Panc1 (cell line): ENCODE measurements at regions not wholly inside any gene's neighbourhood (a gene's known extent, or its start where the extent isn't known, plus 50 kb on each side); places are given as distances from the start of the nearest gene placed in this dataset.

Source experiments
- ATAC-seq: fragments of 200-7000 bp; cut with Tn5 transposase; 2 replicates; pipeline ENCODE4 v1.9.1; 2020; ENCODE audit warnings: mild to moderate bottlenecking, moderate library complexity
- BruUV-seq: library from RNA; stranded (reverse); fragments of 400-500 nt; replicated peaks from 2 replicates; lab custom pipeline; 2021; lab: Mats Ljungman, UMichigan
- CTCF ChIA-PET: fragments of 300-600 bp; sonication (Branson Sonifier 250); formaldehyde crosslinking; loops from one replicate; lab custom pipeline; 2022; ENCODE audit warnings: antibody characterized with exemption; lab: Charles Lee
- POLR2A ChIA-PET: fragments of 300-600 bp; sonication (Branson Sonifier 250); formaldehyde crosslinking; loops from one replicate; lab custom pipeline; 2022; ENCODE audit warnings: antibody characterized with exemption; lab: Charles Lee
- DNase-seq: peaks from one replicate; pipeline ENCODE4 v3.0.0-alpha.2; 2010; ENCODE audit warnings: low read depth, low spot score
- H3K27ac ChIP-seq: 2 replicates; pipeline ENCODE4 v1.5.1; 2011; ENCODE audit warnings: mild to moderate bottlenecking, low read length, inconsistent platforms
- H3K27me3 ChIP-seq: fragments of 200-500 bp; sonication (Bioruptor generic); 2 replicates; pipeline ENCODE4 v1.6.0; 2014; ENCODE audit warnings: low read length, inconsistent platforms; ENCODE audit not compliant: control insufficient read depth, insufficient read depth
- H3K36me3 ChIP-seq: fragments of 200-500 bp; sonication (Bioruptor generic); 2 replicates; pipeline ENCODE4 v1.5.1; 2014; ENCODE audit warnings: inconsistent platforms, mild to moderate bottlenecking, low read length, moderate library complexity; ENCODE audit not compliant: control insufficient read depth, insufficient read depth
- H3K4me1 ChIP-seq: 2 replicates; pipeline ENCODE4 v1.5.1; 2011; ENCODE audit warnings: inconsistent platforms, mild to moderate bottlenecking, low read length, moderate library complexity; ENCODE audit not compliant: control insufficient read depth, insufficient read depth
- H3K4me3 ChIP-seq, 2 experiments: 2 replicates each; pipeline ENCODE4 v1.5.1; 2011 to 2012; ENCODE audit warnings: low read depth in 2 of 2, low read length in 2 of 2, mild to moderate bottlenecking in 2 of 2, inconsistent platforms in 1 of 2, moderate library complexity in 1 of 2
- H3K9me3 ChIP-seq: fragments of 200-500 bp; sonication (Bioruptor generic); 2 replicates; pipeline ENCODE4 v1.5.1; 2014; ENCODE audit warnings: low read depth, mild to moderate bottlenecking, inconsistent platforms, low read length, moderate library complexity; ENCODE audit not compliant: control insufficient read depth, insufficient read depth
- CTCF ChIP-seq: fragments of 450-650 bp; IDR thresholded peaks from 2 replicates; pipeline ENCODE4 v1.5.1; 2017; ENCODE audit warnings: mild to moderate bottlenecking
- POLR2AphosphoS5 ChIP-seq: IDR thresholded peaks from 2 replicates; pipeline ENCODE4 v1.6.1; 2012; ENCODE audit warnings: mild to moderate bottlenecking, low read depth, low read length, moderate library complexity
- REST ChIP-seq, 2 experiments: IDR thresholded peaks; 2 replicates each; pipeline ENCODE4 v1.6.1; 2011 to 2012; ENCODE audit warnings: low read depth in 2 of 2, control low read depth in 1 of 2, low read length in 1 of 2, mild to moderate bottlenecking in 1 of 2, moderate library complexity in 1 of 2; ENCODE audit not compliant: insufficient read depth in 1 of 2
- SIN3A ChIP-seq: IDR thresholded peaks from 2 replicates; pipeline ENCODE4 v1.6.1; 2012; ENCODE audit warnings: low read depth, mild to moderate bottlenecking, low read length, moderate library complexity, borderline replicate concordance; ENCODE audit not compliant: insufficient read depth
- TCF7L2 ChIP-seq: IDR thresholded peaks from 2 replicates; pipeline ENCODE4 v1.6.1; 2011; ENCODE audit warnings: mild to moderate bottlenecking, low read depth, low read length, inconsistent platforms
- in situ Hi-C: cut with HindIII; loops from 2 replicates; pipeline ENCODE4 v1.10.0; 2016; ENCODE audit warnings: low sequenced_read_pairs, low pct_unique_long_range_greater_than_20kb
- intact Hi-C: fragments of 100-400 bp; cut with micrococcal nuclease; formaldehyde crosslinking; loops from one replicate; pipeline ENCODE4 v1.10.0; 2022; ENCODE audit not compliant: unreplicated experiment

GRCh38 chr2:204389856-204390255 is 155.4 kb upstream of the PARD3B start:
- BruUV-seq: no TSS peak
- no peak for ATAC-seq

GRCh38 chr2:204395539-204395938 is 149.7 kb upstream of the PARD3B start:
- H3K4me3 ChIP-seq: no peak overlapping the region
- TF ChIP-seq TCF7L2 (no peak), REST (IDR thresholded peaks at IDR 0.05; ENCODE audit: insufficient read depth in 1 of 2, low read depth in 2 of 2, low read length in 1 of 2) (no peak), SIN3A (no peak), CTCF (no peak), POLR2AphosphoS5 (no peak)
- intact Hi-C loops: no loop called here
- in situ Hi-C loops: no loop called here
- H3K36me3 ChIP-seq: no peaks in the 10 kb centered on the region
- DNase-seq (no peak), ATAC-seq (no peak)
- no peak overlapping the region for H3K27ac ChIP-seq
- H3K9me3 ChIP-seq: no peaks in the 10 kb centered on the region
- H3K4me1 ChIP-seq: no peaks in the 10 kb centered on the region
- POLR2A ChIA-PET: interaction anchor here (0.6 kb wide), 1 partner anchor 42 kb away, joined by 3 read pairs; no protein-coding TSS in a partner anchor
- CTCF ChIA-PET: no interaction called here
- no peaks in the 10 kb centered on the region for H3K27me3 ChIP-seq
- BruUV-seq: no TSS peak

More at GRCh38 chr2:204389856-204390255, 155.4 kb upstream of the PARD3B start:
- no peak for TF ChIP-seq CTCF
- no peak for TF ChIP-seq SIN3A
- no peak for TF ChIP-seq REST (IDR thresholded peaks at IDR 0.05; ENCODE audit: insufficient read depth in 1 of 2, low read depth in 2 of 2, low read length in 1 of 2)
- TF ChIP-seq POLR2AphosphoS5: no peak
- TF ChIP-seq TCF7L2: no peak
- intact Hi-C loops: no loop called here
- H3K9me3 ChIP-seq: no peaks in the 10 kb centered on the region
- DNase-seq: no peak
- no peak overlapping the region for H3K4me3 ChIP-seq
- H3K4me1 ChIP-seq: no peaks in the 10 kb centered on the region
- in situ Hi-C loops: no loop called here
- H3K27me3 ChIP-seq: no peaks in the 10 kb centered on the region
- no peak overlapping the region for H3K27ac ChIP-seq
- CTCF ChIA-PET: no interaction called here
- POLR2A ChIA-PET: no interaction called here
- H3K36me3 ChIP-seq: no peaks in the 10 kb centered on the region
